NCI-H2227 treated with DMSO at 0.1 percent for 48 hours (cell line): ENCODE measurements at regions not wholly inside any gene's neighbourhood (a gene's known extent, or its start where the extent isn't known, plus 50 kb on each side); places are given as distances from the start of the nearest gene placed in this dataset.
"Not testable (repeated sequence)": the region's sequence is repeated elsewhere in the genome, so short reads cannot be mapped to it uniquely, and the experiment has no call there.

Source experiments
- DNase-seq: peaks from one replicate; lab custom pipeline; 2025; lab: John Stamatoyannopoulos, UW

GRCh38 chr7:85320699-85321476 lies 134.0 kb upstream of the SEMA3D start:
- DNase-seq: no peak

GRCh38 chr7:85316489-85316888 lies 129.6 kb upstream of the SEMA3D start:
- no peak for DNase-seq

DNA sequence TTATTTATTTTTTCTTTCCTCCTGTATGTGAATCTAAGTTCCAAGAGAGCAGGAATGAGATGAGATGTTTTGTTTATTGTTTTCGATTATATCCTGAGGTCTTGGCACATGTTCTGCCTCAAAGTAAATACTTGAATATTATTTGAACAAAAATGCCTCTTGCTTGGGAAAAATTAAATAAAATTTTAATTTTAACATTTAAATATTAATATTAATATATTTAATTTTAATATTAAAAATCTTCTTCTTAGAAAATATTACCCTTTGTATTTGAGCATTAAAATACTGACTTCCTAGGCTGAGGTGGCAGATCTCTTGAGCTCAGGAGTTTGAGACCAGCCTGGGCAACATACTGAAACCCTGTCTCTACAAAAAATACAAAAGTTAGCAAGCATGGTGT lies 123.4 kb upstream of the SEMA3D start:
- no peak for DNase-seq

DNA sequence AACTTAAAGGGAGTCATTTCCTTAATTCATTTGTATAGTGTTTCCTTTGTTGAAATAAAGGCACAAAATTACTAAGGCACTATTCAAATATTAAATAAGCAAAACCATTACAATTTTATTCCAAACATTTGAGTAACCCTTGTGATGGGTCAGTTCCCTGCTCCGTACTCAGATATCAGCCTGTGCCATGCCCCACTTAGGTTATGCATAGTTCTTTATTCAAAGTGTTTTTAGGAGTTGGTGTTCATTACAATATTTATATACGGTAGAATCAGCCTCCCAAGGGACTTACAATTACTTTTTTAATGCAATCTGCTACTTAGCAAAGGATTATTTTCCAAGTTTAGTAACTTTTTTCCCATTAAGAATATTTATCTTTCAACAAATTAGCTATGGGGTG lies 119.3 kb upstream of the SEMA3D start:
- no peak for DNase-seq

DNA sequence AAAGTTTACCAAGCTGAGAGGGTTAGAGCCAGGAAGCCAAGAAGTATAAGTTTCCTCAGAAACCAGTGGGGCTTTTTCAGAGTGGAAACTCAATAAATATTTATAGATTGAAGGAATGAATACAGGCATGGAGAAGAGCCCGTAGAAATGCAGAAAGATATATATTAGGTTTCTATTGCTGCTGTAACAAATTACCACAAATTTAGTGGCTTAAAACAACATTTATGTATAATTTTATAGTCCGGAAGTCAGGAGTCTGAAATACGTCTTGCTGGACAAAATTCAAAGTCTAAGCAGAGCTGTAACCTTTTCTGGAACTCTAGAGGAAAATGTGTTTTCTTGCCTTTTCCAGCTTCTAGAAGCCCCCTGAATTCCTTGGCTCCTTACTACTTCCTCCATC lies 107.3 kb upstream of the SEMA3D start:
- DNase-seq: no peak

- no peak for DNase-seq
Observed at GRCh38 chr7:85292908-85293576, 106.2 kb upstream of the SEMA3D start.

GRCh38 chr7:85290269-85290668 lies 103.4 kb upstream of the SEMA3D start:
- DNase-seq: no peak

DNA sequence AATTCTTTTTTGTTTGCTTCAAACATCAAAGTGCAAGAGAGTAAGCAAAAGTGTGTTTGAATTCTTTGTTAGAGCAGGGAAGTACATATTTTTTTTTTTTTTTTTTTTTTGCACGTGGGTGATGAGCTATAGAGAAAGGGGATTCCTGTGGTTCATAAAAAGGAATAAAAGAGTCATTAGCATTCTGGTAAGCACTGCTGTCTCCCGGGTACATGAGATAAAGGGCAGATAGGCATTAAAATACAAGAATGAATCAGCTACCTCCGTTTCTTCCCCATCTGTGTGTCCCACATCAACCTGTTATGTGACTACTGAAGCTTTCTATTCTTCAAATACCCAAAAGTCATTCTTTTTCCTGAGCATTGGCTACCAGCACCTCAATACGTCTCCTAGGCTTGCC lies 102.4 kb upstream of the SEMA3D start:
- no peak for DNase-seq

GRCh38 chr7:85287106-85287825 lies 100.4 kb upstream of the SEMA3D start:
- DNase-seq: no peak

DNA sequence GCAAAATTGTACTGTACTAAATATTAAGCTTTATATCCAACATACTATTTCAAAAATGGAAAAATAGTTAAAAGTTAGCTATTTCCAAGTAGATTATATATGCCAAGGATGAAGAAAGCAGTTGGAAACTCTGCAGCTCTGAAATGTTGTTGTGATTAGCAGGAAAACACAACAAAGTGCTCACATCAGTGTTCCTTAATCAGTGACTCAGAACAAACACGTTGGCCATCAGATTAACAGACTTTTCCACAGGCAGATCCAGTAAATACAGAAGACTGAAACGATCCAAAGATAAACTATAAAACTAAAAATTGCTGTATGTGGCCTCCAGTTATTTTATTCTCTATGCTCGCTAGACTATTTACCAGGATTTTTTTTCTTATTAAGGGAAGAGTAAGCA lies 99.6 kb upstream of the SEMA3D start:
- no peak for DNase-seq

DNA sequence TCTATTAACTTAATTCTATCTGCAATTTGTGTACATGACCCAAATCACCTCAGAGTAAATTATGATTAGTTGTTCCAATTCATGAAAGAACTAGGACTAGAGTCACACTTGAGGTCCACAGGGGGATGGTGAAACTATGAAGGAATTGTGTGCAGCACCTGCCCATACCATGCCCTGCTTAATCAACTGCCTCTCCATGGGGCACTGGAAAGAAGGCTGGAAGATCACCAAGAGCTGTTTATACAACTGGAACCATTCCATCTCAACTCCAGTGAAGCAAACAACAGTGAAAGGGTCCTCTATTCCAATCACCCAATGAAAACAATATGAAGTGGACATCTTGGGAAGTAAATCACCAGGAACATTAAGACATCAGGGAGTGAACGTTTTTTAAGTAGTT lies 98.7 kb upstream of the SEMA3D start:
- DNase-seq: no peak

- DNase-seq: no peak
Observed at GRCh38 chr7:85275204-85275603, 88.3 kb upstream of the SEMA3D start.

- no peak for DNase-seq
Observed at GRCh38 chr7:85274454-85274853, 87.6 kb upstream of the SEMA3D start.

DNA sequence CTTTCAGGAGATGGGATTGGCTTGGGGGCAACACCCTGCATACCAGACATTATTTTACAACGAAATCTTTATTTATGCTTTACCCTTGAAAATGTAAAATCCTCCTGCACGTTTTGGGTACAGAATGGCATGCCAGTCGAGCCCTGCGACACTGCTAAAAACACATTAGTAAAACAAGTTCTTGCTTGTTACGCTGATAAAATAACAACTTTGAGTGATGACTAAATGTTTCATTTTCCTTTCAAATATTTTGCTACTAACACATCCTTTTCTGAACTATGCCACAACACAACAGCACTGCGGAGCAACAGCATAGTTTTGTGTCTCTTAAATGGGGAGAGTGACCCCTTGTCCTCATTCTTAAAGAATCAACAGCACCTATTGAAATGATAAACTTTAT lies 76.0 kb upstream of the SEMA3D start:
- no peak for DNase-seq

GRCh38 chr7:85261336-85261735 lies 74.5 kb upstream of the SEMA3D start:
- DNase-seq: no peak

DNA sequence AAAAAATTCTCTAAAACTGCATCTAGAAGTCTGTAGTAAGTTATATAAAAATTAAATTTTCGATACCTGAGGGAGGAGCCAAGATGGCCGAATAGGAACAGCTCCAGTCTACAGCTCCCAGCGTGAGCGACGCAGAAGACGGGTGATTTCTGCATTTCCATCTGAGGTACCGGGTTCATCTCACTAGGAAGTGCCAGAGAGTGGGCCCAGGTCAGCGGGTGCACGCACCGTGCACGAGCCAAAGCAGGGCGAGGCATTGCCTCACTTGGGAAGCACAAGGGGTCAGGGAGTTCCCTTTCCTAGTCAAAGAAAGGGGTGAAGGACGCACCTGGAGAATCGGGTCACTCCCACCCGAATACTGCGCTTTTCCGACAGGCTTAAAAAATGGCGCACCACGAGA lies 62.9 kb upstream of the SEMA3D start:
- DNase-seq: not testable (repeated sequence)

GRCh38 chr7:85239109-85239508 lies 52.3 kb upstream of the SEMA3D start:
- no peak for DNase-seq

DNA sequence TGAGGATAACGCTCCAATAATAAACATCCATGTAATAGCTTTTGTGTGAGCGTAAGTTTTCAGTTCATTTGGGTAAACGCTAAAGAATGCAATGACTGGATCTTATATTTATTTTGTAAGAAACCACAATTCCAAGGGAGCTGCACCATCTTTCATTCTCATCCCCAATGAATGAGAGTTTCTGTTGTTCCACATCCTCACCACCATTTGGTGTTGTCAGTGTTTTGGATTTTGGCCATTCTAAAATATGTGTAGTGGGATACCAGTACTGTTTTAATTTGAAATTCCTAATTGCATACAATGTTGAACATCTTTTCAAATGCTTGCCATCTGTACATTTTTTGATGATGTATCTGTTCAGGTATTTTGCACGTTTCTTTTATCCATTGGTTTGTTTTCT lies 50.9 kb upstream of the SEMA3D start:
- no peak for DNase-seq
